K562 (cell line): ENCODE measurements at regions not wholly inside any gene's neighbourhood (a gene's known extent, or its start where the extent isn't known, plus 50 kb on each side); places are given as distances from the start of the nearest gene placed in this dataset.

Experiments
- ATAC-seq: fragments of 200-7000 bp; cut with Tn5 transposase; 3 replicates; pipeline ENCODE4 v1.9.1; 2020; ENCODE audit warnings: moderate library complexity
- BruUV-seq: library from RNA; stranded (reverse); fragments of 400-500 nt; replicated peaks from 2 replicates; lab custom pipeline; 2021; lab: Mats Ljungman, UMichigan
- CTCF ChIA-PET: fragments of 300-600 bp; formaldehyde crosslinking; extraction: SDS; loops from one replicate; lab custom pipeline; 2021; ENCODE audit warnings: low intra/inter-chr PET ratio; lab: Yijun Ruan, JAX
- POLR2A ChIA-PET: fragments of 300-600, 350-650 bp; sonication (Branson Sonifier 250); formaldehyde crosslinking; extraction: SDS; loops from one replicate; lab custom pipeline; 2021; ENCODE audit warnings: antibody characterized with exemption, inconsistent platforms; lab: Yijun Ruan, JAX
- DNase-seq, 4 experiments: peaks; one replicate each; pipeline versions ENCODE4 v3.0.0 to v3.0.0-alpha.2; 2011 to 2018; ENCODE audit warnings: low spot score in 3 of 4, mixed read lengths in 3 of 4; ENCODE audit errors: extremely low read depth in 1 of 4
- FAIRE-seq: peaks from 2 replicates; lab custom pipeline; 2011; peaks lifted over from hg19 to GRCh38; lab: Jason Lieb, UNC
- H2AFZ ChIP-seq: 2 replicates; pipeline ENCODE4 v1.6.0; 2011; ENCODE audit warnings: low read depth, low read length, control low read depth, inconsistent platforms
- H3K27ac ChIP-seq: fragments of 200-600 bp; 3 replicates; pipeline ENCODE4 v1.8.0; 2011; ENCODE audit warnings: low read depth, mild to moderate bottlenecking, control low read depth, inconsistent platforms, low read length, moderate library complexity, mixed read lengths; ENCODE audit errors: extremely low read depth
- H3K27me3 ChIP-seq, 2 experiments: fragments of 300-600 bp in 1 of 2; 2 replicates in 1 of 2; 3 replicates in 1 of 2; pipeline versions ENCODE4 v1.6.0 to v1.8.0; 2011; ENCODE audit warnings: inconsistent platforms in 2 of 2, low read length in 2 of 2, mild to moderate bottlenecking in 1 of 2, mixed read lengths in 1 of 2, moderate library complexity in 1 of 2; ENCODE audit not compliant: control insufficient read depth in 2 of 2, insufficient read depth in 2 of 2
- H3K36me3 ChIP-seq: fragments of 300-600 bp; 3 replicates; pipeline ENCODE4 v1.8.0; 2011; ENCODE audit warnings: mild to moderate bottlenecking, low read length, inconsistent platforms; ENCODE audit not compliant: control insufficient read depth, insufficient read depth
- H3K4me1 ChIP-seq, 2 experiments: fragments of 200-600 bp in 1 of 2; replicated peaks in 1 of 2; 2 replicates in 1 of 2; 3 replicates in 1 of 2; pipeline versions ENCODE4 v1.5.1 to v1.8.0; 2011; ENCODE audit warnings: inconsistent platforms in 2 of 2, low read length in 2 of 2, mild to moderate bottlenecking in 1 of 2, mixed read lengths in 1 of 2, moderate library complexity in 1 of 2; ENCODE audit not compliant: control insufficient read depth in 2 of 2, insufficient read depth in 2 of 2
- H3K4me2 ChIP-seq: 2 replicates; pipeline ENCODE4 v1.6.1; 2011; ENCODE audit warnings: low read length, control low read depth, inconsistent platforms, mixed read lengths; ENCODE audit not compliant: insufficient read depth
- H3K4me3 ChIP-seq: fragments of 200-600 bp; sonication (generic), shearing (Covaris generic); 2 replicates; pipeline ENCODE4 v1.5.1; 2016; ENCODE audit warnings: control low read depth, inconsistent platforms
- H3K79me2 ChIP-seq: fragments of 200-600 bp; 3 replicates; pipeline ENCODE4 v1.8.0; 2011; ENCODE audit warnings: low read length, inconsistent platforms; ENCODE audit not compliant: control insufficient read depth, insufficient read depth
- H3K9ac ChIP-seq, 2 experiments: 2 replicates each; pipeline versions ENCODE4 v1.6.0 to v1.6.1; 2011; ENCODE audit warnings: low read depth in 2 of 2, low read length in 2 of 2, control low read depth in 1 of 2, inconsistent platforms in 1 of 2, mild to moderate bottlenecking in 1 of 2, mixed read lengths in 1 of 2; ENCODE audit not compliant: insufficient read depth in 1 of 2
- H3K9me1 ChIP-seq: one replicate; pipeline ENCODE4 v1.6.0; 2011; ENCODE audit warnings: inconsistent platforms, mild to moderate bottlenecking, low read length, moderate library complexity; ENCODE audit not compliant: control insufficient read depth, insufficient read depth
- H3K9me3 ChIP-seq: replicated peaks from 2 replicates; pipeline ENCODE4 v1.5.1; 2011; ENCODE audit warnings: low read depth, low read length, inconsistent platforms; ENCODE audit not compliant: control insufficient read depth, insufficient read depth
- H4K20me1 ChIP-seq: replicated peaks from 2 replicates; pipeline ENCODE4 v1.6.1; 2011; ENCODE audit warnings: low read length, inconsistent platforms, mixed read lengths; ENCODE audit not compliant: control insufficient read depth, insufficient read depth
- CBX8 ChIP-seq: fragments of 200-600 bp; sonication (generic); IDR thresholded peaks from 2 replicates; pipeline ENCODE4 v1.6.1; 2012; ENCODE audit warnings: borderline replicate concordance, mixed run types, low read depth, mild to moderate bottlenecking, moderate library complexity, mixed read lengths, low read length, control low read depth, inconsistent platforms; ENCODE audit not compliant: poor library complexity, severe bottlenecking; ENCODE audit errors: extremely low read depth
- CCAR2 ChIP-seq: fragments of 200-400 bp; formaldehyde crosslinking; IDR thresholded peaks from 2 replicates; pipeline ENCODE4 v1.6.1; 2017; ENCODE audit warnings: mild to moderate bottlenecking, low read depth, low read length
- CEBPG ChIP-seq, 3 experiments: fragments of 200-800 bp in 1 of 3; sonication (Bioruptor generic) in 1 of 3; sonication (generic) in 1 of 3; formaldehyde crosslinking in 1 of 3; IDR thresholded peaks in 2 of 3; conservative IDR thresholded peaks in 1 of 3; 2 replicates each; pipeline versions ENCODE4 v1.6.1 to v1.8.0; 2016 to 2022; ENCODE audit warnings: missing compliant biosample characterization in 2 of 3, missing genetic modification characterization in 2 of 3, mild to moderate bottlenecking in 1 of 3, missing genetic modification reagents in 1 of 3
- DIDO1 ChIP-seq: fragments of 450-650 bp; IDR thresholded peaks from 2 replicates; pipeline ENCODE4 v1.6.1; 2016; ENCODE audit warnings: low read depth, missing biosample characterization, missing genetic modification characterization
- ERF ChIP-seq: fragments of 450-650 bp; formaldehyde crosslinking; IDR thresholded peaks from 2 replicates; pipeline ENCODE4 v1.4.0; 2020; ENCODE audit warnings: mild to moderate bottlenecking, mixed read lengths
- EZH2 ChIP-seq: IDR thresholded peaks from 2 replicates; pipeline ENCODE4 v1.6.1; 2012; ENCODE audit warnings: low read depth, mild to moderate bottlenecking, inconsistent platforms, low read length, borderline replicate concordance
- MCM3 ChIP-seq: fragments of 450-650 bp; IDR thresholded peaks from 2 replicates; pipeline ENCODE4 v1.6.1; 2016
- RBM34 ChIP-seq: fragments of 200-400 bp; formaldehyde crosslinking; IDR thresholded peaks from 2 replicates; pipeline ENCODE4 v1.6.1; 2018; ENCODE audit warnings: low read length, borderline replicate concordance; ENCODE audit not compliant: insufficient read depth
- TOE1 ChIP-seq, 2 experiments: fragments of 450-650 bp in 1 of 2; sonication (generic) in 1 of 2; formaldehyde crosslinking in 1 of 2; IDR thresholded peaks; 2 replicates each; pipeline versions ENCODE4 v1.7.1 to v1.8.0; 2016 to 2022; ENCODE audit warnings: borderline replicate concordance in 2 of 2, mild to moderate bottlenecking in 2 of 2, antibody characterized with exemption in 1 of 2, inconsistent platforms in 1 of 2, low read depth in 1 of 2, missing genetic modification reagents in 1 of 2, moderate library complexity in 1 of 2
- ZC3H4 ChIP-seq: sonication (generic); formaldehyde crosslinking; IDR thresholded peaks from 2 replicates; pipeline ENCODE4 v1.9.0; 2021; ENCODE audit warnings: missing genetic modification reagents, borderline replicate concordance
- ZNF507 ChIP-seq: conservative IDR thresholded peaks from 2 replicates; pipeline ENCODE4 v1.6.1; 2017; ENCODE audit warnings: missing genetic modification characterization, missing compliant biosample characterization
- WGBS: fragments of 100-300 bp; shearing (Covaris generic); methylation state at CpG from one replicate; pipeline ENCODE4 v1.1.6; 2016; ENCODE audit warnings: low coverage, mixed read lengths; ENCODE audit not compliant: insufficient coverage; ENCODE audit errors: missing lambda C conversion rate; 5-methylcytosine and 5-hydroxymethylcytosine counted together
- in situ Hi-C: fragments of 300-500 bp; cut with MboI; formaldehyde crosslinking; loops from 4 replicates; pipeline ENCODE4 v1.15.0; 2018; ENCODE audit warnings: inconsistent platforms, mixed read lengths
- intact Hi-C: fragments of 100-400 bp; cut with micrococcal nuclease; formaldehyde crosslinking; loops from 2 replicates; pipeline ENCODE4 v1.14.2; 2022
- TF ChIP-seq, protein P1 (sequence below): sonication (generic); formaldehyde crosslinking; IDR thresholded peaks from 2 replicates; pipeline ENCODE4 v1.5.0; 2020; ENCODE audit warnings: missing genetic modification reagents

- POLR2A ChIA-PET = no interaction called here
Observed at GRCh38 chr3:182628531-182628930, 164.8 kb upstream of the ATP11B start.

More at GRCh38 chr3:182628531-182628930, 164.8 kb upstream of the ATP11B start:
- no peaks in the 10 kb centered on the region for H3K79me2 ChIP-seq
- H2AFZ ChIP-seq = no peak overlapping the region
- BruUV-seq = no TSS peak
- no peak overlapping the region for H3K4me2 ChIP-seq
- FAIRE-seq (no peak), ATAC-seq (no peak), DNase-seq (no peak)
- no peak overlapping the region for H3K27ac ChIP-seq
- H3K9me3 ChIP-seq = no peaks in the 10 kb centered on the region
- H3K36me3 ChIP-seq = no peaks in the 10 kb centered on the region
- intact Hi-C loops = no loop called here
- 0% methylated on average over 2 of the region's 2 CpGs for WGBS
- H3K9me1 ChIP-seq = no peaks in the 10 kb centered on the region
- no peak for TF ChIP-seq TOE1 (IDR thresholded peaks at IDR 0.05; ENCODE audit: borderline replicate concordance)
- TF ChIP-seq TOE1 (CRISPR knock-in tag; IDR thresholded peaks at IDR 0.05; ENCODE audit: borderline replicate concordance, low read depth) = no peak
- TF ChIP-seq CEBPG (CRISPR knock-in tag; IDR thresholded peaks at IDR 0.05) = no peak
- no peak for TF ChIP-seq CEBPG (tag; conservative IDR thresholded peaks at IDR 0.05 in 1 of 2, IDR thresholded peaks at IDR 0.05 in 1 of 2)
- no peak for TF ChIP-seq CBX8
- no peak for TF ChIP-seq ERF (CRISPR knock-in tag)
- TF ChIP-seq ZNF507 = no peak
- TF ChIP-seq CCAR2 = no peak
- no peak for TF ChIP-seq ZC3H4 (CRISPR knock-in tag)
- no peak for TF ChIP-seq DIDO1
- no peak for TF ChIP-seq RBM34
- TF ChIP-seq MCM3 = no peak
- TF ChIP-seq, protein P1, sequence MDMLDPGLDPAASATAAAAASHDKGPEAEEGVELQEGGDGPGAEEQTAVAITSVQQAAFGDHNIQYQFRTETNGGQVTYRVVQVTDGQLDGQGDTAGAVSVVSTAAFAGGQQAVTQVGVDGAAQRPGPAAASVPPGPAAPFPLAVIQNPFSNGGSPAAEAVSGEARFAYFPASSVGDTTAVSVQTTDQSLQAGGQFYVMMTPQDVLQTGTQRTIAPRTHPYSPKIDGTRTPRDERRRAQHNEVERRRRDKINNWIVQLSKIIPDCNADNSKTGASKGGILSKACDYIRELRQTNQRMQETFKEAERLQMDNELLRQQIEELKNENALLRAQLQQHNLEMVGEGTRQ (CRISPR knock-in tag) = no peak
- no peak for TF ChIP-seq EZH2
- H3K4me1 ChIP-seq = no peaks in the 10 kb centered on the region
- H3K27me3 ChIP-seq = peaks cover 5 to 7% of the 10 kb centered on the region in 2 experiments; a peak in 2 of 5 replicates
- CTCF ChIA-PET = no interaction called here
- H4K20me1 ChIP-seq = no peaks in the 10 kb centered on the region
- no peak overlapping the region for H3K4me3 ChIP-seq
- in situ Hi-C loops = no loop called here
- no peak overlapping the region for H3K9ac ChIP-seq
